GM12891 (cell line): ENCODE measurements at regions not wholly inside any gene's neighbourhood (a gene's known extent, or its start where the extent isn't known, plus 50 kb on each side); places are given as distances from the start of the nearest gene placed in this dataset.

Experiments used
- PAX5 ChIP-seq: IDR thresholded peaks from 2 replicates; pipeline ENCODE4 v1.6.1; 2011; ENCODE audit warnings: low read length, moderate library complexity, mild to moderate bottlenecking; ENCODE audit not compliant: insufficient read depth, severe bottlenecking
- POLR2A ChIP-seq: IDR thresholded peaks from 2 replicates; pipeline ENCODE4 v1.6.1; 2011; ENCODE audit warnings: low read depth, low read length, control low read depth
- POLR2AphosphoS5 ChIP-seq: IDR thresholded peaks from 2 replicates; pipeline ENCODE4 v1.6.1; 2011; ENCODE audit warnings: low read depth, low read length, control low read depth
- POU2F2 ChIP-seq: IDR thresholded peaks from 2 replicates; pipeline ENCODE4 v1.6.1; 2011; ENCODE audit warnings: low read depth, mild to moderate bottlenecking, control low read depth, low read length, moderate library complexity
- SPI1 ChIP-seq: IDR thresholded peaks from 2 replicates; pipeline ENCODE4 v1.6.1; 2011; ENCODE audit warnings: low read depth, low read length, control low read depth

- TF ChIP-seq POLR2A (no peak), SPI1 (no peak), POLR2AphosphoS5 (no peak), PAX5 (no peak), POU2F2 (no peak)
Measured at GRCh38 chrX:145630081-145630480, 187.5 kb upstream of the SLITRK2 start.
